ENCODE measurements at regions not wholly inside any gene's neighbourhood (a gene's known extent, or its start where the extent isn't known, plus 50 kb on each side); places are given as distances from the start of the nearest gene placed in this dataset.

DNA sequence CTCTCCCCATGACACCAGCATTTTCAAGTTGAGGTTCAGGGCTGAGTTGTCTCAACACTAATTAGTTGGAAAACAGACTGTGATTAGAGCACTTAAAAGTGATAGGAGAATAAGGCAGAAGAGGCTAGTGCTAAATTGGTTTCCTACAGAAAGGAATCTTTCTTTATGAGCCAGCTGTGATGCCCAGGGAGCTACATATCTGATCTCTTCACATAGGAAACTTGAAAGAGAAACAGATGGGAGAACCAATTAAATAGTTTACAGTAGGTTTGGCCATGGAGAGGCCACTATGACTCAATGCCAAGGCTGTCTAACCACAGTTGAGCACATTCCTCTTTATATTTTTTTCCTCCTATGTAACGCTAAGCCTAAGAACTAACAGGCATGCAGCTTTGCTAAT is 418.3 kb upstream of the CYRIA start:
- H3K79me2 ChIP-seq (ENCODE audit: insufficient read depth, low read length), result no peaks in the 10 kb centered on the region
- H3K14ac ChIP-seq (ENCODE audit: insufficient read depth, low read length), result no peak overlapping the region
- Mint-ChIP-seq H3K27me3 (ENCODE audit: low read depth) (no peaks in the 10 kb centered on the region), H3K4me3 (no peak overlapping the region), H3K9me3 (peaks cover 17 to 18% of the 10 kb centered on the region in 2 experiments), H3K36me3 (ENCODE audit: insufficient read depth in 1 of 3, low read depth in 3 of 3) (peaks cover 5 to 17% (median 16%) of the 10 kb centered on the region in 3 experiments; a peak in 6 of 7 replicates), H3K4me1 (no peaks in the 10 kb centered on the region), H3K27ac (no peak overlapping the region)
- DNase-seq, result no peak
- H3K4ac ChIP-seq (ENCODE audit: low read depth, low read length), result no peak overlapping the region
- H3K18ac ChIP-seq (ENCODE audit: insufficient read length, low read depth, low read length), result no peak overlapping the region
- no peak overlapping the region for H2BK12ac ChIP-seq (ENCODE audit: insufficient read length, low read depth, low read length)
- H4K8ac ChIP-seq (replicated peaks; ENCODE audit: insufficient read length, low read depth, low read length), result no peak overlapping the region
- H4K5ac ChIP-seq (ENCODE audit: insufficient read length, low read depth, low read length), result no peak overlapping the region
- no peak overlapping the region for H2AFZ ChIP-seq (ENCODE audit: low read length)
- TF ChIP-seq, protein P1, sequence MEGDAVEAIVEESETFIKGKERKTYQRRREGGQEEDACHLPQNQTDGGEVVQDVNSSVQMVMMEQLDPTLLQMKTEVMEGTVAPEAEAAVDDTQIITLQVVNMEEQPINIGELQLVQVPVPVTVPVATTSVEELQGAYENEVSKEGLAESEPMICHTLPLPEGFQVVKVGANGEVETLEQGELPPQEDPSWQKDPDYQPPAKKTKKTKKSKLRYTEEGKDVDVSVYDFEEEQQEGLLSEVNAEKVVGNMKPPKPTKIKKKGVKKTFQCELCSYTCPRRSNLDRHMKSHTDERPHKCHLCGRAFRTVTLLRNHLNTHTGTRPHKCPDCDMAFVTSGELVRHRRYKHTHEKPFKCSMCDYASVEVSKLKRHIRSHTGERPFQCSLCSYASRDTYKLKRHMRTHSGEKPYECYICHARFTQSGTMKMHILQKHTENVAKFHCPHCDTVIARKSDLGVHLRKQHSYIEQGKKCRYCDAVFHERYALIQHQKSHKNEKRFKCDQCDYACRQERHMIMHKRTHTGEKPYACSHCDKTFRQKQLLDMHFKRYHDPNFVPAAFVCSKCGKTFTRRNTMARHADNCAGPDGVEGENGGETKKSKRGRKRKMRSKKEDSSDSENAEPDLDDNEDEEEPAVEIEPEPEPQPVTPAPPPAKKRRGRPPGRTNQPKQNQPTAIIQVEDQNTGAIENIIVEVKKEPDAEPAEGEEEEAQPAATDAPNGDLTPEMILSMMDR (conservative IDR thresholded peaks at IDR 0.05), result no peak
- H3K9ac ChIP-seq (ENCODE audit: extremely low read depth, insufficient read length, low read length), result no peak overlapping the region
- no peak overlapping the region for H2AK5ac ChIP-seq (ENCODE audit: insufficient read length, low read length)
- H2BK20ac ChIP-seq (ENCODE audit: low read depth, low read length, poor library complexity, severe bottlenecking), result no peak overlapping the region
- H2BK15ac ChIP-seq (ENCODE audit: low read depth, low read length), result no peak overlapping the region
- no peak overlapping the region for H3T11ph ChIP-seq (ENCODE audit: low read length)
- no peaks in the 10 kb centered on the region for H3K27me3 ChIP-seq (ENCODE audit: insufficient read depth, low read length)
- no peaks in the 10 kb centered on the region for H4K20me1 ChIP-seq (ENCODE audit: control insufficient read depth, insufficient read depth, insufficient read length)
- H2BK5ac ChIP-seq (ENCODE audit: insufficient read length, low read length), result no peak overlapping the region
- H3K4me2 ChIP-seq (ENCODE audit: insufficient read depth, insufficient read length, low read length), result no peak overlapping the region
- peaks cover 9% of the 10 kb centered on the region for H3K9me3 ChIP-seq (ENCODE audit: control insufficient read depth, low read depth, low read length)
- H3K4me1 ChIP-seq (ENCODE audit: insufficient read depth, low read length), result no peaks in the 10 kb centered on the region
- H2BK120ac ChIP-seq (ENCODE audit: low read depth, low read length, poor library complexity, severe bottlenecking), result no peak overlapping the region
- H3K79me1 ChIP-seq (ENCODE audit: insufficient read depth, low read depth, low read length, poor library complexity, severe bottlenecking), result no peaks in the 10 kb centered on the region
- no CpG with 5 or more reads among the region's 1 CpG for WGBS (ENCODE audit: extremely low coverage, insufficient read length, low lambda C conversion rate)
- H4K91ac ChIP-seq (ENCODE audit: insufficient read length, low read depth, low read length), result no peak overlapping the region
- H3K56ac ChIP-seq (ENCODE audit: insufficient read length, low read depth, low read length), result no peak overlapping the region
- H3K23ac ChIP-seq (ENCODE audit: insufficient read length, low read depth, low read length), result no peak overlapping the region
- no peaks in the 10 kb centered on the region for H3K23me2 ChIP-seq (ENCODE audit: insufficient read length, low read depth, low read length, poor library complexity, severe bottlenecking)
- H3K27ac ChIP-seq (ENCODE audit: insufficient read length, low read depth, low read length), result no peak overlapping the region

Data from H9 (cell line).